Fibroblast of lung (primary cell): ENCODE measurements at regions not wholly inside any gene's neighbourhood (a gene's known extent, or its start where the extent isn't known, plus 50 kb on each side); places are given as distances from the start of the nearest gene placed in this dataset.

Source experiments
- DNase-seq, 2 donors: peaks; one replicate each; pipeline versions ENCODE4 v3.0.0 to v3.0.0-alpha.2; 2010; ENCODE audit warnings: low read depth in 2 of 2
- H2AFZ ChIP-seq: 2 replicates; pipeline ENCODE4 v1.5.1; 2012; ENCODE audit warnings: low read length, control low read depth, inconsistent platforms
- H3K27ac ChIP-seq: 2 replicates; pipeline ENCODE4 v1.5.1; 2011; ENCODE audit warnings: low read length, control low read depth; ENCODE audit not compliant: insufficient read depth
- H3K27me3 ChIP-seq: 2 replicates; pipeline ENCODE4 v1.5.1; 2011; ENCODE audit warnings: mild to moderate bottlenecking, low read length; ENCODE audit not compliant: control insufficient read depth, insufficient read depth
- H3K36me3 ChIP-seq: 2 replicates; pipeline ENCODE4 v1.5.1; 2011; ENCODE audit warnings: low read length; ENCODE audit not compliant: control insufficient read depth, insufficient read depth
- H3K4me1 ChIP-seq: 2 replicates; pipeline ENCODE4 v1.5.1; 2011; ENCODE audit warnings: low read length; ENCODE audit not compliant: control insufficient read depth, insufficient read depth; ENCODE audit errors: extremely low read depth
- H3K4me2 ChIP-seq: 2 replicates; pipeline ENCODE4 v1.5.1; 2011; ENCODE audit warnings: low read length, control low read depth; ENCODE audit not compliant: insufficient read depth; ENCODE audit errors: extremely low read depth
- H3K4me3 ChIP-seq, 4 experiments: fragments of 200-600 bp in 1 of 4; sonication (generic) in 1 of 4; replicated peaks in 1 of 4; 2 replicates each; pipeline ENCODE4 v1.5.1; 2011 to 2016; ENCODE audit warnings: low read length in 4 of 4, low read depth in 3 of 4, mild to moderate bottlenecking in 3 of 4, control low read depth in 2 of 4, inconsistent platforms in 1 of 4, mixed read lengths in 1 of 4; ENCODE audit not compliant: insufficient read depth in 1 of 4; ENCODE audit errors: control extremely low read depth in 1 of 4
- H3K79me2 ChIP-seq: 2 replicates; pipeline ENCODE4 v1.5.1; 2012; ENCODE audit warnings: mild to moderate bottlenecking, low read length, inconsistent platforms; ENCODE audit not compliant: control insufficient read depth, insufficient read depth
- H3K9ac ChIP-seq: 2 replicates; pipeline ENCODE4 v1.5.1; 2011; ENCODE audit warnings: mild to moderate bottlenecking, low read length, control low read depth; ENCODE audit not compliant: insufficient read depth
- H3K9me3 ChIP-seq: 2 replicates; pipeline ENCODE4 v1.5.1; 2012; ENCODE audit warnings: low read depth, low read length; ENCODE audit not compliant: control insufficient read depth, insufficient read depth
- H4K20me1 ChIP-seq: 2 replicates; pipeline ENCODE4 v1.5.1; 2011; ENCODE audit warnings: low read length; ENCODE audit not compliant: control insufficient read depth, insufficient read depth; ENCODE audit errors: extremely low read depth
- EZH2 ChIP-seq: IDR thresholded peaks from 2 replicates; pipeline ENCODE4 v1.5.1; 2012; ENCODE audit warnings: low read length, control low read depth, mild to moderate bottlenecking; ENCODE audit errors: missing control alignments
- TF ChIP-seq, protein P1 (sequence below), 2 donors: IDR thresholded peaks in 1 of 2; conservative IDR thresholded peaks in 1 of 2; 1 replicate in 1 of 2; 2 replicates in 1 of 2; pipeline ENCODE4 v1.5.1; 2011 to 2012; ENCODE audit warnings: low read length in 2 of 2, control low read depth in 1 of 2, inconsistent platforms in 1 of 2, low read depth in 1 of 2, mild to moderate bottlenecking in 1 of 2

DNA sequence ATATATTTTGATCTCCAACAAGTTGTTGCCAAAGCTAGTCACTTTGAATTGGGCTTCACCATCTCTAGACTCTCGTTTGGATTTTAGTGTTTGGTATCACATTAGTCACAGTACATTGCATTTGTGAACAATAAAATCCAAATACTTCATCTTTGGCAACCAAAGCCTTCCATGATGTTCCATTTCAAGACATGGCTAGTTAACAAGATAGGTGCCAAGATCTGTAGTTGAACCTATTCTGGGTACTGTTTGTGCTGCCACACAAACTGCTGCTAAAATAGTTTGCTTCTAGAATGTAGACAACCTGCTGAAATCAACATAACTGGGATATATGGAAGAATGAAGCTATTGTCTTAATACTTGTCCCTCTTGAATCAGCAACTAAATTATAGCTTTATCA is 207.5 kb downstream of the LRRC70 start:
- H3K27ac ChIP-seq: no peak overlapping the region
- H3K79me2 ChIP-seq: no peaks in the 10 kb centered on the region
- no peaks in the 10 kb centered on the region for H3K4me1 ChIP-seq
- no peaks in the 10 kb centered on the region for H3K9me3 ChIP-seq
- no peaks in the 10 kb centered on the region for H3K27me3 ChIP-seq
- no peak overlapping the region for H3K4me3 ChIP-seq
- no peak overlapping the region for H3K9ac ChIP-seq
- TF ChIP-seq, protein P1, sequence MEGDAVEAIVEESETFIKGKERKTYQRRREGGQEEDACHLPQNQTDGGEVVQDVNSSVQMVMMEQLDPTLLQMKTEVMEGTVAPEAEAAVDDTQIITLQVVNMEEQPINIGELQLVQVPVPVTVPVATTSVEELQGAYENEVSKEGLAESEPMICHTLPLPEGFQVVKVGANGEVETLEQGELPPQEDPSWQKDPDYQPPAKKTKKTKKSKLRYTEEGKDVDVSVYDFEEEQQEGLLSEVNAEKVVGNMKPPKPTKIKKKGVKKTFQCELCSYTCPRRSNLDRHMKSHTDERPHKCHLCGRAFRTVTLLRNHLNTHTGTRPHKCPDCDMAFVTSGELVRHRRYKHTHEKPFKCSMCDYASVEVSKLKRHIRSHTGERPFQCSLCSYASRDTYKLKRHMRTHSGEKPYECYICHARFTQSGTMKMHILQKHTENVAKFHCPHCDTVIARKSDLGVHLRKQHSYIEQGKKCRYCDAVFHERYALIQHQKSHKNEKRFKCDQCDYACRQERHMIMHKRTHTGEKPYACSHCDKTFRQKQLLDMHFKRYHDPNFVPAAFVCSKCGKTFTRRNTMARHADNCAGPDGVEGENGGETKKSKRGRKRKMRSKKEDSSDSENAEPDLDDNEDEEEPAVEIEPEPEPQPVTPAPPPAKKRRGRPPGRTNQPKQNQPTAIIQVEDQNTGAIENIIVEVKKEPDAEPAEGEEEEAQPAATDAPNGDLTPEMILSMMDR (conservative IDR thresholded peaks at IDR 0.05 in 1 of 2, IDR thresholded peaks at IDR 0.05 in 1 of 2; ENCODE audit: low read depth in 1 of 2, low read length in 2 of 2): no peak
- no peak for TF ChIP-seq EZH2
- no peak overlapping the region for H3K4me2 ChIP-seq
- H3K36me3 ChIP-seq: no peaks in the 10 kb centered on the region
- DNase-seq: no peak
- H2AFZ ChIP-seq: no peak overlapping the region
- H4K20me1 ChIP-seq: no peaks in the 10 kb centered on the region

- Histone ChIP-seq H3K4me3 (no peak overlapping the region), H3K36me3 (no peaks in the 10 kb centered on the region), H3K27ac (no peak overlapping the region), H3K79me2 (no peaks in the 10 kb centered on the region), H3K9ac (no peak overlapping the region), H3K4me1 (no peaks in the 10 kb centered on the region), H2AFZ (no peak overlapping the region), H4K20me1 (no peaks in the 10 kb centered on the region), H3K9me3 (no peaks in the 10 kb centered on the region), H3K4me2 (no peak overlapping the region), H3K27me3 (no peaks in the 10 kb centered on the region)
- TF ChIP-seq, protein P1 (conservative IDR thresholded peaks at IDR 0.05 in 1 of 2, IDR thresholded peaks at IDR 0.05 in 1 of 2; ENCODE audit: low read depth in 1 of 2, low read length in 2 of 2): no peak
- no peak for TF ChIP-seq EZH2
- no peak for DNase-seq
These were observed 207.0 kb downstream of the LRRC70 start for GRCh38 chr5:62785588-62785987.

DNA sequence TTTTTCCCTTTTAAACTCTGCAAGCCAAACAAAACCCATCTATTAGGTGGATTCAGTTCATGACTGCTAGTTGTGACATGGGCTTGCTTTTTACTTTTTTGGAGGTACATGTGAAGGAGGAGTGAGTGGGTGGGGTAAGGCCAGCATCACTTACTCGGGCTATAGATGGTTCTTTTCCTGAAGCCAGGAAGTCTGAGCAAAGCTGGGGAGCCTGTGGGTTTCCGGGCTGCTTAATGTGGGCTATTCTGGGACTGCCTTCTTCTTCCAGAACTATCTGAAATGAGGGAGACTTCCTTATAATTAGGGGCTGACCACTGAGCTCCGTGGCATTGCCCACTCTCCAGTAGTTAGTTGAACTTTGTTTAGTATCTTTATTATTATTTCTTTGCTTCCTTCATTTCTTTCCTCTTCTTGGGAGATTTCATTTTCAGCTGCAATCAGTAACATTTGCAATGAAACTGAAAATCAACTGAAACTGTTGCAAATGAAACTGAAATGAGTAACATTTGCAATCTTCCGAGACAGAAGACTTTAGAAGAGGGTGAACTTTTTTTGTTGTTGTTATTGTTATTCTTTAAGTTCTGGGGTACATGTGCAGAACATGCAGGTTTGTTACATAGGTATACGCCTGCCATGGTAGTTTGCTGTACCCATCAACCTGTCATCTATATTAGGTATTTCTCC is 204.9 kb downstream of the LRRC70 start:
- Histone ChIP-seq H3K9ac (no peak overlapping the region), H3K27me3 (no peaks in the 10 kb centered on the region), H3K9me3 (no peaks in the 10 kb centered on the region), H3K4me2 (no peak overlapping the region), H3K4me1 (no peaks in the 10 kb centered on the region), H3K27ac (no peak overlapping the region), H3K4me3 (no peak overlapping the region), H4K20me1 (no peaks in the 10 kb centered on the region), H2AFZ (no peak overlapping the region), H3K79me2 (no peaks in the 10 kb centered on the region), H3K36me3 (no peaks in the 10 kb centered on the region)
- DNase-seq: no peak
- TF ChIP-seq, protein P1 (conservative IDR thresholded peaks at IDR 0.05 in 1 of 2, IDR thresholded peaks at IDR 0.05 in 1 of 2; ENCODE audit: low read depth in 1 of 2, low read length in 2 of 2): no peak
- no peak for TF ChIP-seq EZH2
